ENCODE measurements at regions not wholly inside any gene's neighbourhood (a gene's known extent, or its start where the extent isn't known, plus 50 kb on each side); places are given as distances from the start of the nearest gene placed in this dataset.

DNA sequence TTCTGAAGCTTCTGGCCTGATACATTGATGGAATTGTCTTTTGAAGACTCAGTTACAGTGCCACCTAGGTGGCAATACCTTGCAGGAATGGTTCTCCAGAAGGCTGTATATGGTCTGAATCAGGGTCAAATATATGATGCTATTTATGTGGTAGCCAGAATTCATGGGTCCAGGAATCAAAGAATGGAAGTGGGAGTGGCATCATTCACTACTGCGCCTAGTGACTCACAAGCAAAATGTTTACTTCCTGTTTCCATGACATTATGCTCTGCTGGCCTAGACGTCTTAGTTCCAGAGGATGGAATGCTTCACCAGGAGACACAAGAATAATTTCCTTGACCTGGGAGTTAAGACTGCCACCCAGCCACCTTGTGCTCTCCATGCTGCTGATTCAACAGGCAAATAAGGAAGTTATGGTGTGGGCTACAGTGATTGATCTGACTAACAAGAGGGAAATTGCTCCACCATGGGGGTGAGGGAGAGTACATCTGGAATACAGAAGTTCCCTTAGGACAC is 491.8 kb downstream of the ETS1 start:
- TF ChIP-seq EP300 (IDR thresholded peaks at IDR 0.05) = no peak
- TF ChIP-seq, protein P1, sequence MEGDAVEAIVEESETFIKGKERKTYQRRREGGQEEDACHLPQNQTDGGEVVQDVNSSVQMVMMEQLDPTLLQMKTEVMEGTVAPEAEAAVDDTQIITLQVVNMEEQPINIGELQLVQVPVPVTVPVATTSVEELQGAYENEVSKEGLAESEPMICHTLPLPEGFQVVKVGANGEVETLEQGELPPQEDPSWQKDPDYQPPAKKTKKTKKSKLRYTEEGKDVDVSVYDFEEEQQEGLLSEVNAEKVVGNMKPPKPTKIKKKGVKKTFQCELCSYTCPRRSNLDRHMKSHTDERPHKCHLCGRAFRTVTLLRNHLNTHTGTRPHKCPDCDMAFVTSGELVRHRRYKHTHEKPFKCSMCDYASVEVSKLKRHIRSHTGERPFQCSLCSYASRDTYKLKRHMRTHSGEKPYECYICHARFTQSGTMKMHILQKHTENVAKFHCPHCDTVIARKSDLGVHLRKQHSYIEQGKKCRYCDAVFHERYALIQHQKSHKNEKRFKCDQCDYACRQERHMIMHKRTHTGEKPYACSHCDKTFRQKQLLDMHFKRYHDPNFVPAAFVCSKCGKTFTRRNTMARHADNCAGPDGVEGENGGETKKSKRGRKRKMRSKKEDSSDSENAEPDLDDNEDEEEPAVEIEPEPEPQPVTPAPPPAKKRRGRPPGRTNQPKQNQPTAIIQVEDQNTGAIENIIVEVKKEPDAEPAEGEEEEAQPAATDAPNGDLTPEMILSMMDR (IDR thresholded peaks at IDR 0.05) = no peak
